AG09309 (cell line): ENCODE measurements at regions not wholly inside any gene's neighbourhood (a gene's known extent, or its start where the extent isn't known, plus 50 kb on each side); places are given as distances from the start of the nearest gene placed in this dataset.

Experiments used
- DNase-seq: peaks from one replicate; pipeline ENCODE4 v3.0.0-alpha.2; 2010; ENCODE audit warnings: low read depth
- H3K4me3 ChIP-seq: 2 replicates; pipeline ENCODE4 v1.5.1; 2011; ENCODE audit warnings: mild to moderate bottlenecking, low read depth, low read length, moderate library complexity; ENCODE audit not compliant: control insufficient read depth
- CTCF ChIP-seq: IDR thresholded peaks from 2 replicates; pipeline ENCODE4 v1.5.1; 2011; ENCODE audit warnings: mild to moderate bottlenecking, low read depth, low read length, inconsistent platforms; ENCODE audit not compliant: insufficient read depth, control insufficient read depth; ENCODE audit errors: missing control alignments

DNA sequence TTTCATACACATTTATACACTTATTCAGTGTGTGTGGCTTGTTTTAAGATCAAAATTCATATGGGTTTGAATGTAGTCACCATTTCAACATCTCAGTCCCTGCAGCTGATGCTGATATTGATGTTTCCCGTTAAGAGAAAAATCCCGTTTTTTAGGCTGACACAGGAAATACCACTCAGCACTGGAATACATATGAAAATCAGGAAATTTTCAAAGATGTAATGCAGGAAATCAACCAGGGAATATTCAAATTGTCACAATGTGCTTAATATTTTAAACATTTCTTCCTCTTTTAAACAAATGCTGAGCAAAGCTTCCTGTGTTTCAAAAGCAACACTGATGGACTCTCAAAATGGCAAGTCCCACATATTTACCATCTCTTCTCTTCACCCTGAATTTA lies 94.5 kb upstream of the MARCKS start:
- no peak for TF ChIP-seq CTCF
- no peak for DNase-seq
- H3K4me3 ChIP-seq, result no peak overlapping the region

DNA sequence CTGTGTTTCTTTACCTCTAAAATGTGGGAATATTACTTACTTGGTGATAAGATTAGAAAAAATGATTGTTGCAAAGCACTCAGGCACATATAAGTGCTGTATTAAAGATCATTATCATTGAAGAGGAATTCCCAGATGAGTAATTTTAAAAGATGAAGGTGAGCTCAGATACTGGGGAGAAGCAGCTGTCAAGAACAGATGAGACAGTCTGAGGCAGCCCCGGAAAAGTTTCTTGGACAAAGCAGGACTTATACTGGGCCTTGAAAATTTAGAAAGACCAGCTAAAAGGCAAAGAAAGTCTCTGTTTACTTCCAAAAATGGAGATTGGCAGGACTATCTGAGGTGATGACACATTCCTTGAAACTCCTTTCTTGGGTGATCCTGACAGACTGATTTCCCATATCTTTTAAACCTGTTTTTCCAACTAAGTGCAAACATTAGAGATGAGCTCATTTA lies 93.8 kb upstream of the MARCKS start:
- no peak for TF ChIP-seq CTCF
- DNase-seq, result no peak
- no peak overlapping the region for H3K4me3 ChIP-seq

GRCh38 chr6:113763876-113764275 lies 93.3 kb upstream of the MARCKS start:
- TF ChIP-seq CTCF, result no peak
- peak; percentile 32 for DNase-seq
- no peak overlapping the region for H3K4me3 ChIP-seq

GRCh38 chr6:113765909-113766308 lies 91.2 kb upstream of the MARCKS start:
- no peak overlapping the region for H3K4me3 ChIP-seq
- no peak for DNase-seq
- TF ChIP-seq CTCF, result no peak

DNA sequence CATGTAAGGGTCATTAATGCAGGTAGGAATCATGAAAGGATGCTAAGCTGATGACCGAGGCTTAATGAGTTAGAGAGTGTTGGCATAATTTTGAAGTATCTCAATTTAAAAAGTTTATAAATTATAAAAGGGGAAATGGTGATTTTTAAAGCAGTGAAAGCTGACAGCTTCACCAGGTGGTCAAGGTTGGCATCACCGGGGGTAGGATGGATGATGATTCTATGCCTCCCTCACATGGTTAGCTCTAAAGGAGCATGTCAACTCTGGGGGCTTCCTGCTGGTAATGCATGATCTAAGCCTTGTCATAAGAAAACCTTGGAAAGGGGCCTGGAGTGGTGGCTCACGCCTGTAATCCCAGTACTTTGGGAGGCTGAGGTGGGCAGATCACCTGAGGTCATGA lies 89.2 kb upstream of the MARCKS start:
- no peak overlapping the region for H3K4me3 ChIP-seq
- no peak for TF ChIP-seq CTCF
- no peak for DNase-seq

- DNase-seq, result no peak
- TF ChIP-seq CTCF, result no peak
Measured at GRCh38 chr6:113772961-113773360, 84.2 kb upstream of the MARCKS start.

More at GRCh38 chr6:113772961-113773360, 84.2 kb upstream of the MARCKS start:
- H3K4me3 ChIP-seq, result no peak overlapping the region
